ENCODE measurements at regions not wholly inside any gene's neighbourhood (a gene's known extent, or its start where the extent isn't known, plus 50 kb on each side); places are given as distances from the start of the nearest gene placed in this dataset.

DNA sequence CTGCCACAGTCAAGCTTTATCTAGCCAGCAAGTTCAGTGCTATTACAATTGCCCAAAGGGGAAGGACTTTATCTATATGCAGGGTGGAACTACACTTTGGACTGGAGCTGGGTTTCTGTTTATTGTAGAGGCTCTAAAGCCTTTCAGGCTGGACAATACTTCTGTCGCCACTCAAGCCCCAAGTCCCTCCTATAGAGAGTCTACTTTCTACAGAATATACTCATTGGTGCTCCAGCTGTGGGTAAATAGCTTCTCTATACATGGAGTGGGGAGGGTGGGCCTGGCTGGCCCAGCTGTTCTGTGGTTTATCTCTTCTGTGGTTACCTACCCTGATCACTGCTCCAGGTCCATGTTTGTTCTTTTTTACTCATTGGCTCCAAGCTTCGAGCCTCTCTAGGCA, 151.8 kb upstream of the MYLIP start:
- H3K9me2 ChIP-seq, result no peaks in the 10 kb centered on the region
- CTCF ChIA-PET, result interaction anchor here (2.2 kb wide), 1 partner anchor 206 kb away, joined by 7 read pairs; no protein-coding TSS in a partner anchor

DNA sequence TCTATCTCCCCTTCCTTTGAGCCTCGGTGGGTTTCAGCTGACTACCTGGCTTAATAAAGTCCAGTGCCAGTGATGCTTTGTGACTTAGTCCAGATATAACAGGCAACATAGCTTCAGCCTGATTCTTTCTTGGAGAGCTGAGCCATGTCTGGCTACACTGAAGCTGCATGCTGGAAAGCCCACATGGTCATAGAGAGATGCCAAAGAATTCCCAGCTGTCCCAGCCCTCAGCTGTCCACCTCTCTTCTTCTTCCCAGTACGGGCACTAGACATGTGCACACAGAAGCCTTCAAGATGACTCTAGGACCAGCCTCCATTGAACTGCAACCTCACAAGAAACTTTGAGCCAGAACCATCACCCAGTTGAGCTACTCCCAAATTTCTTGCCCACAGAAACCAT, 154.1 kb upstream of the MYLIP start:
- H3K9me2 ChIP-seq, result no peaks in the 10 kb centered on the region
- H4K20me1 ChIP-seq (ENCODE audit: insufficient read depth), result no peaks in the 10 kb centered on the region
- 21% methylated on average over 2 of the region's 2 CpGs for WGBS (ENCODE audit: low lambda C conversion rate)
- no peak for DNase-seq
- no peak overlapping the region for H2AFZ ChIP-seq (ENCODE audit: low read depth)
- ChIA-PET CTCF (interaction anchor here (1.1 kb wide), 1 partner anchor 283 kb away, joined by 3 read pairs; no protein-coding TSS in a partner anchor), POLR2A (no interaction called here)
- no peaks in the 10 kb centered on the region for H3K27me3 ChIP-seq (ENCODE audit: insufficient read depth)
- no peak overlapping the region for H3K4me3 ChIP-seq (ENCODE audit: low read depth in 2 of 2, low read length in 1 of 2)
- no peak overlapping the region for H3K27ac ChIP-seq (ENCODE audit: low read depth in 2 of 2, low read length in 1 of 2)
- H3F3A ChIP-seq (replicated peaks; ENCODE audit: insufficient read depth), result no peaks in the 10 kb centered on the region
- H3K79me2 ChIP-seq (ENCODE audit: insufficient read depth), result no peaks in the 10 kb centered on the region
- H3K9ac ChIP-seq, result no peak overlapping the region
- H3K36me3 ChIP-seq (replicated peaks in 1 of 2; ENCODE audit: control insufficient read depth in 1 of 2, insufficient read depth in 2 of 2, low read length in 1 of 2), result no peaks in the 10 kb centered on the region
- no peak overlapping the region for H3K4me2 ChIP-seq
- H3K9me3 ChIP-seq, result no peaks in the 10 kb centered on the region
- TF ChIP-seq, protein P1, sequence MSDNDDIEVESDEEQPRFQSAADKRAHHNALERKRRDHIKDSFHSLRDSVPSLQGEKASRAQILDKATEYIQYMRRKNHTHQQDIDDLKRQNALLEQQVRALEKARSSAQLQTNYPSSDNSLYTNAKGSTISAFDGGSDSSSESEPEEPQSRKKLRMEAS (IDR thresholded peaks at IDR 0.05; ENCODE audit: low read depth), result no peak
- TF ChIP-seq TCF12 (IDR thresholded peaks at IDR 0.05) (no peak), NRF1 (IDR thresholded peaks at IDR 0.05; ENCODE audit: low read depth, low read length) (no peak)
- H3K4me1 ChIP-seq (ENCODE audit: control insufficient read depth in 1 of 2, insufficient read depth in 2 of 2, low read depth in 1 of 2, low read length in 1 of 2), result peaks cover 0 to 3% of the 10 kb centered on the region in 2 experiments; a peak in 2 of 4 replicates

More for the DNA sequence above, 151.8 kb upstream of the MYLIP start:
- Histone ChIP-seq H3K27me3 (ENCODE audit: insufficient read depth) (no peaks in the 10 kb centered on the region), H3K4me2 (no peak overlapping the region), H3K9me3 (no peaks in the 10 kb centered on the region), H3K79me2 (ENCODE audit: insufficient read depth) (no peaks in the 10 kb centered on the region), H3K9ac (no peak overlapping the region), H3K4me3 (ENCODE audit: low read depth in 2 of 2, low read length in 1 of 2) (no peak overlapping the region), H4K20me1 (ENCODE audit: insufficient read depth) (no peaks in the 10 kb centered on the region), H3K36me3 (replicated peaks in 1 of 2; ENCODE audit: control insufficient read depth in 1 of 2, insufficient read depth in 2 of 2, low read length in 1 of 2) (no peaks in the 10 kb centered on the region), H3F3A (replicated peaks; ENCODE audit: insufficient read depth) (no peaks in the 10 kb centered on the region), H2AFZ (ENCODE audit: low read depth) (no peak overlapping the region), H3K27ac (ENCODE audit: low read depth in 2 of 2, low read length in 1 of 2) (no peak overlapping the region; a peak in 1 of 4 replicates), H3K4me1 (ENCODE audit: control insufficient read depth in 1 of 2, insufficient read depth in 2 of 2, low read depth in 1 of 2, low read length in 1 of 2) (peaks cover 0 to 3% of the 10 kb centered on the region in 2 experiments; a peak in 2 of 4 replicates)
- no peak for DNase-seq
- POLR2A ChIA-PET, result no interaction called here
- TF ChIP-seq SMC3 (IDR thresholded peaks at IDR 0.05; ENCODE audit: low read depth, low read length) (no peak), TAF1 (IDR thresholded peaks at IDR 0.05; ENCODE audit: borderline replicate concordance, low read depth, low read length) (no peak), JUND (IDR thresholded peaks at IDR 0.05) (no peak), RCOR1 (IDR thresholded peaks at IDR 0.05; ENCODE audit: low read length) (no peak), RFX5 (IDR thresholded peaks at IDR 0.05; ENCODE audit: low read length) (no peak), NFIC (IDR thresholded peaks at IDR 0.05; ENCODE audit: borderline replicate concordance) (no peak)
- TF ChIP-seq, protein P2, sequence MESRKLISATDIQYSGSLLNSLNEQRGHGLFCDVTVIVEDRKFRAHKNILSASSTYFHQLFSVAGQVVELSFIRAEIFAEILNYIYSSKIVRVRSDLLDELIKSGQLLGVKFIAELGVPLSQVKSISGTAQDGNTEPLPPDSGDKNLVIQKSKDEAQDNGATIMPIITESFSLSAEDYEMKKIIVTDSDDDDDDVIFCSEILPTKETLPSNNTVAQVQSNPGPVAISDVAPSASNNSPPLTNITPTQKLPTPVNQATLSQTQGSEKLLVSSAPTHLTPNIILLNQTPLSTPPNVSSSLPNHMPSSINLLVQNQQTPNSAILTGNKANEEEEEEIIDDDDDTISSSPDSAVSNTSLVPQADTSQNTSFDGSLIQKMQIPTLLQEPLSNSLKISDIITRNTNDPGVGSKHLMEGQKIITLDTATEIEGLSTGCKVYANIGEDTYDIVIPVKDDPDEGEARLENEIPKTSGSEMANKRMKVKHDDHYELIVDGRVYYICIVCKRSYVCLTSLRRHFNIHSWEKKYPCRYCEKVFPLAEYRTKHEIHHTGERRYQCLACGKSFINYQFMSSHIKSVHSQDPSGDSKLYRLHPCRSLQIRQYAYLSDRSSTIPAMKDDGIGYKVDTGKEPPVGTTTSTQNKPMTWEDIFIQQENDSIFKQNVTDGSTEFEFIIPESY (IDR thresholded peaks at IDR 0.05; ENCODE audit: borderline replicate concordance, low read depth), result no peak
- TF ChIP-seq, protein P1 (IDR thresholded peaks at IDR 0.05; ENCODE audit: low read depth), result no peak
- TF ChIP-seq, protein P3, sequence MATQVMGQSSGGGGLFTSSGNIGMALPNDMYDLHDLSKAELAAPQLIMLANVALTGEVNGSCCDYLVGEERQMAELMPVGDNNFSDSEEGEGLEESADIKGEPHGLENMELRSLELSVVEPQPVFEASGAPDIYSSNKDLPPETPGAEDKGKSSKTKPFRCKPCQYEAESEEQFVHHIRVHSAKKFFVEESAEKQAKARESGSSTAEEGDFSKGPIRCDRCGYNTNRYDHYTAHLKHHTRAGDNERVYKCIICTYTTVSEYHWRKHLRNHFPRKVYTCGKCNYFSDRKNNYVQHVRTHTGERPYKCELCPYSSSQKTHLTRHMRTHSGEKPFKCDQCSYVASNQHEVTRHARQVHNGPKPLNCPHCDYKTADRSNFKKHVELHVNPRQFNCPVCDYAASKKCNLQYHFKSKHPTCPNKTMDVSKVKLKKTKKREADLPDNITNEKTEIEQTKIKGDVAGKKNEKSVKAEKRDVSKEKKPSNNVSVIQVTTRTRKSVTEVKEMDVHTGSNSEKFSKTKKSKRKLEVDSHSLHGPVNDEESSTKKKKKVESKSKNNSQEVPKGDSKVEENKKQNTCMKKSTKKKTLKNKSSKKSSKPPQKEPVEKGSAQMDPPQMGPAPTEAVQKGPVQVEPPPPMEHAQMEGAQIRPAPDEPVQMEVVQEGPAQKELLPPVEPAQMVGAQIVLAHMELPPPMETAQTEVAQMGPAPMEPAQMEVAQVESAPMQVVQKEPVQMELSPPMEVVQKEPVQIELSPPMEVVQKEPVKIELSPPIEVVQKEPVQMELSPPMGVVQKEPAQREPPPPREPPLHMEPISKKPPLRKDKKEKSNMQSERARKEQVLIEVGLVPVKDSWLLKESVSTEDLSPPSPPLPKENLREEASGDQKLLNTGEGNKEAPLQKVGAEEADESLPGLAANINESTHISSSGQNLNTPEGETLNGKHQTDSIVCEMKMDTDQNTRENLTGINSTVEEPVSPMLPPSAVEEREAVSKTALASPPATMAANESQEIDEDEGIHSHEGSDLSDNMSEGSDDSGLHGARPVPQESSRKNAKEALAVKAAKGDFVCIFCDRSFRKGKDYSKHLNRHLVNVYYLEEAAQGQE (IDR thresholded peaks at IDR 0.05; ENCODE audit: low read depth, low read length), result no peak
- WGBS (ENCODE audit: low lambda C conversion rate), result 24% methylated on average over 2 of the region's 2 CpGs
